ENCODE measurements at regions not wholly inside any gene's neighbourhood (a gene's known extent, or its start where the extent isn't known, plus 50 kb on each side); places are given as distances from the start of the nearest gene placed in this dataset.

DNA sequence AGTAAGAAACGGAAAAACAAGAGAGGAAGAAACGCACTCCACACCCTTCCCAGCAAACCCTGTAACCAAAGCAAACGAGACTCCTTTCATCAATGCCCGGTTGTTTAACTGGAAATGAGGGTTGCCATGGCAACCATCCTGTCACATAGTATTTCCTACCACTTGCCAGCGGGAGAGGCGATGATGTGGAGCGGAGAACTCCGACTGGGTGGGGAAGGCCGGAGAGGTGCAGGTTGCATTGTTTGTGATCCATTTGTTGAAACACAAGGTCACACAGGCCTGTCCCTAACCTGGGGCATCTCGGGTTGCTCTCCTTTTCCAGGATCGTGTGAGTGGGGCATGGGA, 609.9 kb downstream of the BUD13 start:
- peak overlapping the region; percentile 36 for H2AFZ ChIP-seq (ENCODE audit: low read depth, low read length)
- peak overlapping the region; percentile 58 for H3K4me3 ChIP-seq (ENCODE audit: low read length)
- TF ChIP-seq SMC3 (conservative IDR thresholded peaks at IDR 0.05; ENCODE audit: poor library complexity) (peak; percentile 55), REST (IDR thresholded peaks at IDR 0.05; ENCODE audit: borderline replicate concordance) (peak; percentile 97), TAF1 (IDR thresholded peaks at IDR 0.05; ENCODE audit: low read depth) (no peak), RAD21 (conservative IDR thresholded peaks at IDR 0.05) (peak; percentile 58), EZH2 (IDR thresholded peaks at IDR 0.05; ENCODE audit: borderline replicate concordance, insufficient read depth, low read length, poor library complexity, severe bottlenecking) (no peak), EP300 (conservative IDR thresholded peaks at IDR 0.05; ENCODE audit: poor library complexity, severe bottlenecking) (peak; percentile 94), MXI1 (conservative IDR thresholded peaks at IDR 0.05; ENCODE audit: poor library complexity, severe bottlenecking) (peak; percentile 7), POLR2AphosphoS5 (IDR thresholded peaks at IDR 0.05) (peak; percentile 83)
- TF ChIP-seq, protein P1, sequence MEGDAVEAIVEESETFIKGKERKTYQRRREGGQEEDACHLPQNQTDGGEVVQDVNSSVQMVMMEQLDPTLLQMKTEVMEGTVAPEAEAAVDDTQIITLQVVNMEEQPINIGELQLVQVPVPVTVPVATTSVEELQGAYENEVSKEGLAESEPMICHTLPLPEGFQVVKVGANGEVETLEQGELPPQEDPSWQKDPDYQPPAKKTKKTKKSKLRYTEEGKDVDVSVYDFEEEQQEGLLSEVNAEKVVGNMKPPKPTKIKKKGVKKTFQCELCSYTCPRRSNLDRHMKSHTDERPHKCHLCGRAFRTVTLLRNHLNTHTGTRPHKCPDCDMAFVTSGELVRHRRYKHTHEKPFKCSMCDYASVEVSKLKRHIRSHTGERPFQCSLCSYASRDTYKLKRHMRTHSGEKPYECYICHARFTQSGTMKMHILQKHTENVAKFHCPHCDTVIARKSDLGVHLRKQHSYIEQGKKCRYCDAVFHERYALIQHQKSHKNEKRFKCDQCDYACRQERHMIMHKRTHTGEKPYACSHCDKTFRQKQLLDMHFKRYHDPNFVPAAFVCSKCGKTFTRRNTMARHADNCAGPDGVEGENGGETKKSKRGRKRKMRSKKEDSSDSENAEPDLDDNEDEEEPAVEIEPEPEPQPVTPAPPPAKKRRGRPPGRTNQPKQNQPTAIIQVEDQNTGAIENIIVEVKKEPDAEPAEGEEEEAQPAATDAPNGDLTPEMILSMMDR (IDR thresholded peaks at IDR 0.05; ENCODE audit: poor library complexity, severe bottlenecking), result no peak
- peak overlapping the region; percentile 89 for H3K27ac ChIP-seq (ENCODE audit: low read length)
- no peaks in the 10 kb centered on the region for H3K9me2 ChIP-seq (ENCODE audit: insufficient read depth, low read length)
- peak overlapping the region; percentile 90 for H3K4me2 ChIP-seq (ENCODE audit: low read length)
- no peaks in the 10 kb centered on the region for H3K79me2 ChIP-seq (replicated peaks; ENCODE audit: insufficient read depth, low read length)
- H3F3A ChIP-seq (ENCODE audit: insufficient read depth, low read length, poor library complexity, severe bottlenecking), result peaks cover 14% of the 10 kb centered on the region
- no peaks in the 10 kb centered on the region for H3K27me3 ChIP-seq (ENCODE audit: insufficient read depth, low read depth, low read length)
- no peaks in the 10 kb centered on the region for H3K36me3 ChIP-seq (ENCODE audit: insufficient read depth, low read length)
- H3K9ac ChIP-seq (ENCODE audit: low read length), result peak overlapping the region; percentile 67
- no peaks in the 10 kb centered on the region for H3K9me3 ChIP-seq (ENCODE audit: low read length)
- no peaks in the 10 kb centered on the region for H4K20me1 ChIP-seq (ENCODE audit: insufficient read depth)

- Histone ChIP-seq H3K79me2 (replicated peaks; ENCODE audit: insufficient read depth, low read length) (no peaks in the 10 kb centered on the region), H3K36me3 (ENCODE audit: insufficient read depth, low read length) (no peaks in the 10 kb centered on the region), H3K9me3 (ENCODE audit: low read length) (no peaks in the 10 kb centered on the region), H3K9me2 (ENCODE audit: insufficient read depth, low read length) (no peaks in the 10 kb centered on the region), H3F3A (ENCODE audit: insufficient read depth, low read length, poor library complexity, severe bottlenecking) (peaks cover 14% of the 10 kb centered on the region), H3K27me3 (ENCODE audit: insufficient read depth, low read depth, low read length) (no peaks in the 10 kb centered on the region), H4K20me1 (ENCODE audit: insufficient read depth) (no peaks in the 10 kb centered on the region), H3K4me2 (ENCODE audit: low read length) (peak overlapping the region; percentile 90), H3K9ac (ENCODE audit: low read length) (peak overlapping the region; percentile 67), H3K4me3 (ENCODE audit: low read length) (peak overlapping the region; percentile 58), H3K27ac (ENCODE audit: low read length) (peak overlapping the region; percentile 89), H2AFZ (ENCODE audit: low read depth, low read length) (no peak overlapping the region)
- peak; percentile 15 for TF ChIP-seq MXI1 (conservative IDR thresholded peaks at IDR 0.05; ENCODE audit: poor library complexity, severe bottlenecking)
- TF ChIP-seq SMC3 (conservative IDR thresholded peaks at IDR 0.05; ENCODE audit: poor library complexity), result no peak
- no peak for TF ChIP-seq POLR2AphosphoS5 (IDR thresholded peaks at IDR 0.05)
Observed at GRCh38 chr11:116162086-116162885, 610.5 kb downstream of the BUD13 start.

All from neural cell (in vitro differentiated cells).